Stomach (tissue), 4 donors: ENCODE measurements at regions not wholly inside any gene's neighbourhood (a gene's known extent, or its start where the extent isn't known, plus 50 kb on each side); places are given as distances from the start of the nearest gene placed in this dataset.

Experiments used
- CTCF ChIP-seq, 7 experiments: fragments of 450-650 bp in 4 of 7; fragments of 200-600 bp in 3 of 7; sonication (generic) in 3 of 7; IDR thresholded peaks; one replicate each; pipeline ENCODE4 v1.5.1; 2016 to 2019; ENCODE audit warnings: antibody characterized with exemption in 7 of 7, control low read depth in 2 of 7, mild to moderate bottlenecking in 1 of 7
- EP300 ChIP-seq: sonication (generic); formaldehyde crosslinking; IDR thresholded peaks from one replicate; pipeline ENCODE4 v1.6.1; 2017; ENCODE audit warnings: antibody characterized with exemption
- POLR2A ChIP-seq, 4 donors: fragments of 450-650 bp; IDR thresholded peaks; one replicate each; pipeline ENCODE4 v1.6.1; 2016; ENCODE audit warnings: antibody characterized with exemption in 4 of 4, control low read depth in 2 of 4, mild to moderate bottlenecking in 1 of 4, moderate library complexity in 1 of 4
- POLR2AphosphoS5 ChIP-seq, 3 donors: sonication (generic); formaldehyde crosslinking; IDR thresholded peaks; one replicate each; pipeline ENCODE4 v1.6.1; 2016; ENCODE audit warnings: antibody characterized with exemption in 3 of 3

GRCh38 chr9:126023962-126024361 is 276.8 kb downstream of the PBX3 start:
- TF ChIP-seq POLR2A (IDR thresholded peaks at IDR 0.05) (no peak), CTCF (IDR thresholded peaks at IDR 0.05) (no peak), POLR2AphosphoS5 (IDR thresholded peaks at IDR 0.05) (no peak), EP300 (no peak)
